ENCODE measurements at regions not wholly inside any gene's neighbourhood (a gene's known extent, or its start where the extent isn't known, plus 50 kb on each side); places are given as distances from the start of the nearest gene placed in this dataset.

- no peak overlapping the region for H2AFZ ChIP-seq (ENCODE audit: low read length)
Observed at GRCh38 chr2:16181741-16182090, 241.4 kb downstream of the MYCN start.

GRCh38 chr2:16181062-16181740, 240.9 kb downstream of the MYCN start:
- Histone ChIP-seq H3K4me2 (ENCODE audit: low read length) (no peak overlapping the region), H3K27me3 (ENCODE audit: insufficient read depth, low read length) (no peaks in the 10 kb centered on the region), H3K36me3 (ENCODE audit: insufficient read depth, low read length) (no peaks in the 10 kb centered on the region), H3K9me3 (ENCODE audit: low read length) (no peaks in the 10 kb centered on the region), H3K27ac (ENCODE audit: low read depth, low read length, poor library complexity, severe bottlenecking) (no peak overlapping the region), H4K20me1 (ENCODE audit: insufficient read depth, low read length) (no peaks in the 10 kb centered on the region), H3K9ac (ENCODE audit: low read length) (no peak overlapping the region), H3K4me3 (ENCODE audit: low read depth, low read length, poor library complexity, severe bottlenecking) (no peak overlapping the region), H3K79me2 (ENCODE audit: insufficient read depth, low read length) (no peaks in the 10 kb centered on the region), H2AFZ (ENCODE audit: low read length) (no peak overlapping the region), H3F3A (ENCODE audit: insufficient read depth, low read length) (no peaks in the 10 kb centered on the region), H3K4me1 (ENCODE audit: insufficient read depth, low read length, severe bottlenecking) (no peaks in the 10 kb centered on the region), H3K9me2 (ENCODE audit: low read depth, low read length) (no peaks in the 10 kb centered on the region)
- TF ChIP-seq, protein P1, sequence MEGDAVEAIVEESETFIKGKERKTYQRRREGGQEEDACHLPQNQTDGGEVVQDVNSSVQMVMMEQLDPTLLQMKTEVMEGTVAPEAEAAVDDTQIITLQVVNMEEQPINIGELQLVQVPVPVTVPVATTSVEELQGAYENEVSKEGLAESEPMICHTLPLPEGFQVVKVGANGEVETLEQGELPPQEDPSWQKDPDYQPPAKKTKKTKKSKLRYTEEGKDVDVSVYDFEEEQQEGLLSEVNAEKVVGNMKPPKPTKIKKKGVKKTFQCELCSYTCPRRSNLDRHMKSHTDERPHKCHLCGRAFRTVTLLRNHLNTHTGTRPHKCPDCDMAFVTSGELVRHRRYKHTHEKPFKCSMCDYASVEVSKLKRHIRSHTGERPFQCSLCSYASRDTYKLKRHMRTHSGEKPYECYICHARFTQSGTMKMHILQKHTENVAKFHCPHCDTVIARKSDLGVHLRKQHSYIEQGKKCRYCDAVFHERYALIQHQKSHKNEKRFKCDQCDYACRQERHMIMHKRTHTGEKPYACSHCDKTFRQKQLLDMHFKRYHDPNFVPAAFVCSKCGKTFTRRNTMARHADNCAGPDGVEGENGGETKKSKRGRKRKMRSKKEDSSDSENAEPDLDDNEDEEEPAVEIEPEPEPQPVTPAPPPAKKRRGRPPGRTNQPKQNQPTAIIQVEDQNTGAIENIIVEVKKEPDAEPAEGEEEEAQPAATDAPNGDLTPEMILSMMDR (IDR thresholded peaks at IDR 0.05; ENCODE audit: low read length): no peak
- no peak for TF ChIP-seq EZH2 (IDR thresholded peaks at IDR 0.05; ENCODE audit: borderline replicate concordance, low read length)

More at GRCh38 chr2:16181741-16182090, 241.4 kb downstream of the MYCN start:
- H3K27me3 ChIP-seq (ENCODE audit: insufficient read depth, low read length): no peaks in the 10 kb centered on the region
- H3K9ac ChIP-seq (ENCODE audit: low read length): no peak overlapping the region
- no peaks in the 10 kb centered on the region for H3K79me2 ChIP-seq (ENCODE audit: insufficient read depth, low read length)
- H4K20me1 ChIP-seq (ENCODE audit: insufficient read depth, low read length): no peaks in the 10 kb centered on the region
- no peak overlapping the region for H3K4me3 ChIP-seq (ENCODE audit: low read depth, low read length, poor library complexity, severe bottlenecking)
- no peaks in the 10 kb centered on the region for H3K9me2 ChIP-seq (ENCODE audit: low read depth, low read length)
- H3K4me2 ChIP-seq (ENCODE audit: low read length): no peak overlapping the region
- no peaks in the 10 kb centered on the region for H3K9me3 ChIP-seq (ENCODE audit: low read length)
- no peaks in the 10 kb centered on the region for H3K4me1 ChIP-seq (ENCODE audit: insufficient read depth, low read length, severe bottlenecking)
- TF ChIP-seq EZH2 (IDR thresholded peaks at IDR 0.05; ENCODE audit: borderline replicate concordance, low read length): no peak
- TF ChIP-seq, protein P1 (IDR thresholded peaks at IDR 0.05; ENCODE audit: low read length): no peak
- H3K27ac ChIP-seq (ENCODE audit: low read depth, low read length, poor library complexity, severe bottlenecking): no peak overlapping the region
- no peaks in the 10 kb centered on the region for H3F3A ChIP-seq (ENCODE audit: insufficient read depth, low read length)
- no peaks in the 10 kb centered on the region for H3K36me3 ChIP-seq (ENCODE audit: insufficient read depth, low read length)

- H3K9me2 ChIP-seq (ENCODE audit: low read depth, low read length): no peaks in the 10 kb centered on the region
- no peak overlapping the region for H2AFZ ChIP-seq (ENCODE audit: low read length)
- no peaks in the 10 kb centered on the region for H3K4me1 ChIP-seq (ENCODE audit: insufficient read depth, low read length, severe bottlenecking)
- no peaks in the 10 kb centered on the region for H3K79me2 ChIP-seq (ENCODE audit: insufficient read depth, low read length)
- H3K4me3 ChIP-seq (ENCODE audit: low read depth, low read length, poor library complexity, severe bottlenecking): no peak overlapping the region
- no peaks in the 10 kb centered on the region for H3K36me3 ChIP-seq (ENCODE audit: insufficient read depth, low read length)
- H3K9me3 ChIP-seq (ENCODE audit: low read length): no peaks in the 10 kb centered on the region
- H3K27ac ChIP-seq (ENCODE audit: low read depth, low read length, poor library complexity, severe bottlenecking): no peak overlapping the region
- no peaks in the 10 kb centered on the region for H3K27me3 ChIP-seq (ENCODE audit: insufficient read depth, low read length)
- H3F3A ChIP-seq (ENCODE audit: insufficient read depth, low read length): no peaks in the 10 kb centered on the region
- TF ChIP-seq EZH2 (IDR thresholded peaks at IDR 0.05; ENCODE audit: borderline replicate concordance, low read length): no peak
- TF ChIP-seq, protein P1 (IDR thresholded peaks at IDR 0.05; ENCODE audit: low read length): no peak
- no peaks in the 10 kb centered on the region for H4K20me1 ChIP-seq (ENCODE audit: insufficient read depth, low read length)
- no peak overlapping the region for H3K9ac ChIP-seq (ENCODE audit: low read length)
- no peak overlapping the region for H3K4me2 ChIP-seq (ENCODE audit: low read length)
Observed at GRCh38 chr2:16180631-16181030, 240.3 kb downstream of the MYCN start.
